ENCODE measurements at regions not wholly inside any gene's neighbourhood (a gene's known extent, or its start where the extent isn't known, plus 50 kb on each side); places are given as distances from the start of the nearest gene placed in this dataset.

DNA sequence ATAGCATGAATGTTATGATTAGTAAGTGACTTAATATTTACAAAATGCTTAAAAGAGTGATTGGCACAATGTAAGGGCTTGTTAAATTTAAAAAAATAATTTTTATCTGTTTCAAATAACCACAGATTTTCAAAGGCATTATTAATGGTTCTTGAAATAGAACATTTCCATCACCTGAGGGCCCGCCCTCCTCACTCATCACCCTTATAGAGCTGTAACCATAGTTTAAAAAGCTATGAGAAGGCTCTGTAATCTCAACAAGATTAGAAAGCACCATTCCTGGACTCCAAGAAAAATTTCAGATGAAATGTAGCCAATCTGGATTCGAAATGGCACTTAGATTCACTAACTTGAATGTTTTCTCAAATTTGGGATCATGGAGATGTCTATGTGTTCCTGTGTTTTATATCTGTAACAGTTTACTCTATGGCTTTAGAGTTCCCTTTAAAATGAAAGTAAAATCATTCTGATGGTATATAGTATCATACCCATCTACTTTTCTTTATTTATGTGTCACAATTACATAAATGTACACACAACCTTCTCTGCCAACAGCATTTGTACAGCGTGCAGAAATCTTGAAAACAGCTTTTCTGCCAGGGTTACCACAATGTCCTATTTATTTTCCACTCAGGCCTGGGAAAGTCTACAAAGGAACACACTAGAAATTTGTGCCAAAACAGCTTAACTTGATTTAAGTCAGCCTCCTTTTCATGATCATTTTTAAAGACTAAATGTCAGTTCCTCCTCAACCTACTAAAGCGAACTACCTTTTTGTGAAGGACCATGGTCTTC, 207.7 kb downstream of the TBX18 start:
- Histone ChIP-seq H3K27me3 (ENCODE audit: control insufficient read depth in 3 of 3, insufficient read depth in 3 of 3, low read length in 3 of 3) (no peaks in the 10 kb centered on the region), H3K9me3 (ENCODE audit: control insufficient read depth in 3 of 3, low read length in 3 of 3) (no peaks in the 10 kb centered on the region), H3K4me3 (ENCODE audit: low read length in 3 of 3) (no peak overlapping the region), H3K27ac (ENCODE audit: low read depth, low read length) (no peak overlapping the region), H3K36me3 (ENCODE audit: control insufficient read depth in 3 of 3, insufficient read depth in 3 of 3, low read length in 3 of 3) (no peaks in the 10 kb centered on the region), H3K9ac (ENCODE audit: low read depth in 1 of 3, low read length in 3 of 3) (no peak overlapping the region), H3K4me1 (ENCODE audit: control insufficient read depth in 3 of 3, insufficient read depth in 3 of 3, low read length in 3 of 3) (no peaks in the 10 kb centered on the region)

GRCh38 chr6:84554706-84555105, 209.7 kb downstream of the TBX18 start:
- Histone ChIP-seq H3K27me3 (ENCODE audit: control insufficient read depth in 3 of 3, insufficient read depth in 3 of 3, low read length in 3 of 3) (no peaks in the 10 kb centered on the region), H3K9me3 (ENCODE audit: control insufficient read depth in 3 of 3, low read length in 3 of 3) (no peaks in the 10 kb centered on the region), H3K4me1 (ENCODE audit: control insufficient read depth in 3 of 3, insufficient read depth in 3 of 3, low read length in 3 of 3) (no peaks in the 10 kb centered on the region)

DNA sequence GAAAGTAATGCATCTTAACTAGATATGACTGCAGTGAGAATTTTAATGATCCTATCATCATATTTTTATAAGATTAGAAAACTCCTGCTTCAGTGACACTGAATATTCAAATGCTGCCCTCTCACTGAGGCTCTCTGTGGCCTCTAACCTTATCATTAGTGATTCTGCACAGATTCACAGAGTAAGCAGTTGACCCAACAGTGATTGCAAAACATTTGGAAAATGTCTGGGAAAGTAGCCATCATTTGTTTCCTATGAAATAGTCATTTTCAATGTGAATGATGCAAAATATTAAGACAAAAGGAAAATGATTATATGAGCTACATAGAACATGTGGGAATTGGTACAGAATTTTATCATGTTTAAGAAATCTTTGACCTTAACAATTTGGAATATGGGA, 210.3 kb downstream of the TBX18 start:
- Histone ChIP-seq H3K27me3 (ENCODE audit: control insufficient read depth in 3 of 3, insufficient read depth in 3 of 3, low read length in 3 of 3) (no peaks in the 10 kb centered on the region), H3K4me3 (ENCODE audit: low read length in 3 of 3) (no peak overlapping the region), H3K36me3 (ENCODE audit: control insufficient read depth in 3 of 3, insufficient read depth in 3 of 3, low read length in 3 of 3) (no peaks in the 10 kb centered on the region), H3K27ac (ENCODE audit: low read depth, low read length) (no peak overlapping the region), H3K4me1 (ENCODE audit: control insufficient read depth in 3 of 3, insufficient read depth in 3 of 3, low read length in 3 of 3) (no peaks in the 10 kb centered on the region), H3K9ac (ENCODE audit: low read depth in 1 of 3, low read length in 3 of 3) (no peak overlapping the region), H3K9me3 (ENCODE audit: control insufficient read depth in 3 of 3, low read length in 3 of 3) (no peaks in the 10 kb centered on the region)

More at GRCh38 chr6:84554706-84555105, 209.7 kb downstream of the TBX18 start:
- H3K36me3 ChIP-seq (ENCODE audit: control insufficient read depth in 3 of 3, insufficient read depth in 3 of 3, low read length in 3 of 3) = no peaks in the 10 kb centered on the region
- H3K4me3 ChIP-seq (ENCODE audit: low read length in 3 of 3) = no peak overlapping the region
- no peak overlapping the region for H3K27ac ChIP-seq (ENCODE audit: low read depth, low read length)
- H3K9ac ChIP-seq (ENCODE audit: low read depth in 1 of 3, low read length in 3 of 3) = no peak overlapping the region

GRCh38 chr6:84553527-84553926, 210.9 kb downstream of the TBX18 start:
- Histone ChIP-seq H3K27ac (ENCODE audit: low read depth, low read length) (no peak overlapping the region), H3K9me3 (ENCODE audit: control insufficient read depth in 3 of 3, low read length in 3 of 3) (no peaks in the 10 kb centered on the region), H3K4me1 (ENCODE audit: control insufficient read depth in 3 of 3, insufficient read depth in 3 of 3, low read length in 3 of 3) (no peaks in the 10 kb centered on the region), H3K4me3 (ENCODE audit: low read length in 3 of 3) (no peak overlapping the region), H3K9ac (ENCODE audit: low read depth in 1 of 3, low read length in 3 of 3) (no peak overlapping the region), H3K27me3 (ENCODE audit: control insufficient read depth in 3 of 3, insufficient read depth in 3 of 3, low read length in 3 of 3) (no peaks in the 10 kb centered on the region), H3K36me3 (ENCODE audit: control insufficient read depth in 3 of 3, insufficient read depth in 3 of 3, low read length in 3 of 3) (no peaks in the 10 kb centered on the region)

GRCh38 chr6:84551797-84552196, 212.6 kb downstream of the TBX18 start:
- Histone ChIP-seq H3K36me3 (ENCODE audit: control insufficient read depth in 3 of 3, insufficient read depth in 3 of 3, low read length in 3 of 3) (no peaks in the 10 kb centered on the region), H3K4me1 (ENCODE audit: control insufficient read depth in 3 of 3, insufficient read depth in 3 of 3, low read length in 3 of 3) (peaks cover 0 to 3% (median 0%) of the 10 kb centered on the region in 3 donors), H3K4me3 (ENCODE audit: low read length in 3 of 3) (no peak overlapping the region), H3K27me3 (ENCODE audit: control insufficient read depth in 3 of 3, insufficient read depth in 3 of 3, low read length in 3 of 3) (no peaks in the 10 kb centered on the region), H3K27ac (ENCODE audit: low read depth, low read length) (no peak overlapping the region), H3K9ac (ENCODE audit: low read depth in 1 of 3, low read length in 3 of 3) (no peak overlapping the region), H3K9me3 (ENCODE audit: control insufficient read depth in 3 of 3, low read length in 3 of 3) (no peaks in the 10 kb centered on the region)

DNA sequence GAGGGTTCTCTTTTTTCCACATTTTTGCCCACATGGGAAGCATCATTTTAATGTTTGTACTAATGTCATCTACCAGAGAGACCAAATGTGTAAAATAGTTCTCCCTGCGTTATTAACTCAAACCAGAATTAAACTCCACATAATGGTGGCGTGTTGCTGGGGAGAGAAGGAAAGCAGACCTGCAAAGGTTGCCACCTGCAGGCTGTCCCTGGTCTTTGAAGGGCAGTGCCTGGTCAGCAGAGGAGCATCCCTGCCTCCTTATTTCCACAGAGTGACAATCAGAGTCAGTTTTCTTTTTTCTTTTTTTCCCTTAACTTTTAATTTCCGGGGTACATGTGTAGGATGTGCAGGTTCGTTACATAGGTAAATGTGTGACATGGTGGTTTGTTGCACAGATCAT, 214.5 kb downstream of the TBX18 start:
- Histone ChIP-seq H3K9ac (ENCODE audit: low read depth in 1 of 3, low read length in 3 of 3) (no peak overlapping the region), H3K4me3 (ENCODE audit: low read length in 3 of 3) (no peak overlapping the region), H3K36me3 (ENCODE audit: control insufficient read depth in 3 of 3, insufficient read depth in 3 of 3, low read length in 3 of 3) (no peaks in the 10 kb centered on the region), H3K4me1 (ENCODE audit: control insufficient read depth in 3 of 3, insufficient read depth in 3 of 3, low read length in 3 of 3) (peaks cover 0 to 3% (median 0%) of the 10 kb centered on the region in 3 donors), H3K27me3 (ENCODE audit: control insufficient read depth in 3 of 3, insufficient read depth in 3 of 3, low read length in 3 of 3) (no peaks in the 10 kb centered on the region), H3K27ac (ENCODE audit: low read depth, low read length) (no peak overlapping the region), H3K9me3 (ENCODE audit: control insufficient read depth in 3 of 3, low read length in 3 of 3) (no peaks in the 10 kb centered on the region)

GRCh38 chr6:84547341-84547801, 217.0 kb downstream of the TBX18 start:
- H3K4me1 ChIP-seq (ENCODE audit: control insufficient read depth in 3 of 3, insufficient read depth in 3 of 3, low read length in 3 of 3) = peaks cover 0 to 3% (median 0%) of the 10 kb centered on the region in 3 donors
- no peaks in the 10 kb centered on the region for H3K36me3 ChIP-seq (ENCODE audit: control insufficient read depth in 3 of 3, insufficient read depth in 3 of 3, low read length in 3 of 3)
- no peak overlapping the region for H3K9ac ChIP-seq (ENCODE audit: low read depth in 1 of 3, low read length in 3 of 3)
- H3K27me3 ChIP-seq (ENCODE audit: control insufficient read depth in 3 of 3, insufficient read depth in 3 of 3, low read length in 3 of 3) = no peaks in the 10 kb centered on the region
- no peak overlapping the region for H3K4me3 ChIP-seq (ENCODE audit: low read length in 3 of 3)
- H3K9me3 ChIP-seq (ENCODE audit: control insufficient read depth in 3 of 3, low read length in 3 of 3) = no peaks in the 10 kb centered on the region
- H3K27ac ChIP-seq (ENCODE audit: low read depth, low read length) = no peak overlapping the region

DNA sequence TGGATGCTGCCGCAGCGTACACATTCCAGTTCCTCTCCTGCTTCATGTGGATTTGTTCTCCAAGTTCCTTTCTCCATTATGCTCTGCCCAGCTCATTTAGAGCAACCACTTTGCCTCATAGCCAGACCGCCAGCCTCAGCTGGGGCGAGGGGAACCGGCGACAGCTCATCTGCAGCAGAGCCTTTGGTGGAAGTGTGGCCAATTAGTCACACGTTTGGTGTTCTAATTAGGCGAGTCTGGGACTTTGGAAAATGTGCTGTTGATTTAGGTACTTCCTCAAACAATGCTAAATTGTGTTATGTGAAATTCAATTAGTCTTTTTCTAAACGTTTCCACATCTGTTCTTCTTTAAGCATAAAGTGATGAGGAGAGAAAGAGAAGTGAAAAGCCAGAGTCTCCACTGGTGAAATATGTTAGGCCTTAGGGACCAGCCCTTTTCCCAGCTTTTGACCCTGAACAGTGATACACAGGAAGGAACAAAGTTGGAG, 217.9 kb downstream of the TBX18 start:
- Histone ChIP-seq H3K9ac (ENCODE audit: low read depth in 1 of 3, low read length in 3 of 3) (no peak overlapping the region), H3K4me1 (ENCODE audit: control insufficient read depth in 3 of 3, insufficient read depth in 3 of 3, low read length in 3 of 3) (peaks cover 0 to 3% (median 0%) of the 10 kb centered on the region in 3 donors), H3K27ac (ENCODE audit: low read depth, low read length) (no peak overlapping the region), H3K4me3 (ENCODE audit: low read length in 3 of 3) (no peak overlapping the region), H3K36me3 (ENCODE audit: control insufficient read depth in 3 of 3, insufficient read depth in 3 of 3, low read length in 3 of 3) (no peaks in the 10 kb centered on the region), H3K27me3 (ENCODE audit: control insufficient read depth in 3 of 3, insufficient read depth in 3 of 3, low read length in 3 of 3) (no peaks in the 10 kb centered on the region), H3K9me3 (ENCODE audit: control insufficient read depth in 3 of 3, low read length in 3 of 3) (no peaks in the 10 kb centered on the region)

- no peaks in the 10 kb centered on the region for H3K36me3 ChIP-seq (ENCODE audit: control insufficient read depth in 3 of 3, insufficient read depth in 3 of 3, low read length in 3 of 3)
- no peak overlapping the region for H3K4me3 ChIP-seq (ENCODE audit: low read length in 3 of 3)
- H3K4me1 ChIP-seq (ENCODE audit: control insufficient read depth in 3 of 3, insufficient read depth in 3 of 3, low read length in 3 of 3) = no peaks in the 10 kb centered on the region
- H3K9me3 ChIP-seq (ENCODE audit: control insufficient read depth in 3 of 3, low read length in 3 of 3) = no peaks in the 10 kb centered on the region
- H3K27ac ChIP-seq (ENCODE audit: low read depth, low read length) = no peak overlapping the region
- H3K27me3 ChIP-seq (ENCODE audit: control insufficient read depth in 3 of 3, insufficient read depth in 3 of 3, low read length in 3 of 3) = no peaks in the 10 kb centered on the region
- no peak overlapping the region for H3K9ac ChIP-seq (ENCODE audit: low read depth in 1 of 3, low read length in 3 of 3)
These were observed 225.1 kb downstream of the TBX18 start for GRCh38 chr6:84539122-84539856.
